Upper lobe of left lung (tissue), 6 donors: ENCODE measurements at regions not wholly inside any gene's neighbourhood (a gene's known extent, or its start where the extent isn't known, plus 50 kb on each side); places are given as distances from the start of the nearest gene placed in this dataset.

Experiments used
- ATAC-seq, 2 donors: fragments of 200-7000 bp; cut with Tn5 transposase; one replicate each; pipeline ENCODE4 v1.9.1; 2022; ENCODE audit warnings: mild to moderate bottlenecking in 2 of 2, moderate library complexity in 2 of 2; ENCODE audit not compliant: low FRiP score in 2 of 2
- DNase-seq, 2 donors: peaks; one replicate each; pipeline ENCODE4 v3.0.0-alpha.2; 2019 to 2020
- H3K27ac ChIP-seq, 4 donors: fragments of 200-600 bp; sonication (generic); one replicate each; pipeline ENCODE4 v1.5.1; 2016 to 2019
- H3K27me3 ChIP-seq, 4 donors: fragments of 200-600 bp; sonication (generic); one replicate each; pipeline ENCODE4 v1.5.1; 2017 to 2019
- H3K36me3 ChIP-seq, 4 donors: fragments of 200-600 bp; sonication (generic); one replicate each; pipeline ENCODE4 v1.5.1; 2016 to 2019
- H3K4me1 ChIP-seq, 4 donors: fragments of 200-600 bp; sonication (generic); one replicate each; pipeline ENCODE4 v1.5.1; 2018 to 2019
- H3K4me3 ChIP-seq, 4 donors: fragments of 200-600 bp; sonication (generic); one replicate each; pipeline ENCODE4 v1.5.1; 2017 to 2019; ENCODE audit warnings: mild to moderate bottlenecking in 2 of 4, moderate library complexity in 1 of 4
- H3K9me3 ChIP-seq, 4 donors: fragments of 200-600 bp; sonication (generic); one replicate each; pipeline ENCODE4 v1.5.1; 2018 to 2019
- CTCF ChIP-seq, 6 experiments: fragments of 450-650 bp in 4 of 6; fragments of 200-600 bp in 2 of 6; sonication (generic) in 2 of 6; IDR thresholded peaks; one replicate each; pipeline ENCODE4 v1.5.1; 2016 to 2019; ENCODE audit warnings: antibody characterized with exemption in 6 of 6
- EP300 ChIP-seq, 4 donors: sonication (generic); formaldehyde crosslinking; IDR thresholded peaks; one replicate each; pipeline ENCODE4 v1.5.1; 2017; ENCODE audit warnings: antibody characterized with exemption in 4 of 4, control low read depth in 2 of 4
- POLR2A ChIP-seq, 4 donors: fragments of 450-650 bp; IDR thresholded peaks; one replicate each; pipeline ENCODE4 v1.5.1; 2016 to 2017; ENCODE audit warnings: antibody characterized with exemption in 4 of 4, mild to moderate bottlenecking in 2 of 4
- POLR2AphosphoS5 ChIP-seq, 2 donors: sonication (generic); formaldehyde crosslinking; IDR thresholded peaks; one replicate each; pipeline ENCODE4 v1.5.1; 2017; ENCODE audit warnings: antibody characterized with exemption in 2 of 2
- WGBS, 2 donors: methylation state at CpG; one replicate each; pipeline ENCODE4 v1.1.5; 2017 to 2018; 5-methylcytosine and 5-hydroxymethylcytosine counted together
- donor health status: DM: no; HTN: no; CAD: no; lungs with moderate emphysema.
- donor health status: DM: no; HTN: yes; CAD: no; lungs with severe emphysema.

DNA sequence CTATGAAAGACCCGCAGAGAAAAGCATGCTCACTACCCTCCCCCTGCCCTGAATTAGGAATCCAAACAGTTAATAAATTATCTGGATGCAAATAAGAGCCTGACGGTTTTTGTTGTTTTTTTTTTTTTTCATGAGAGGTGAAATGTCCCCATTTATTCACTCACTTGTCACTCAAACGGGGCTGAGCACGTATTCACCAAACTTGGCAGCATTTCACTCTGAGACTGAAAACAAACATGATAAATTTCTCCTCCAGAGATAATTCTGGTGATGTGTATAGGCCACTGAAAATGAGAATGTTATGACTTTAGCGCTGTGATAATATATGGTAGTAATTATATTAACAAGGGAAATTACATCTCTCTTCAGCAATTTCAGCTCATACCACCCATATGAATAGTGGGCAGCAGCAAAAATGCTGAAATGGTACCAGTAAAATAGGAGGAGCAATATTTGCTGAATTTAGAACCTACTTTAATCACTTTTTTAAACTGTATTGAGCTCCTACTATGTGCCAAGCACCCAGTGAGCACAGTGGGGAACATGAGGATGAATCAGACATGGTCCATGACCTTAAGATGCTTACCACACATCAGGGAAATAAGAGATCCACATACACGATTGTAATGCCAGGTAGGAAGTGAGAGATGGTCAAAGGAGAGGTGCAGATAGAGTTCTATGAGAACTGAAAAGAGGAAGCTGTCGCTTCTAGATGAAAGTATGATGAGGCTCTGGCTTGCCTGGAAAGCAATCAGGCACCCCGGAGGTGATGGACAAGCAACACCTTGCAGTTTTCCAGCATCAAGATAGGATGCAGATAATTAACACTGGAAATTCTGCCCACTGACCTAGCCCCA is 286.5 kb upstream of the TMPO start:
- H3K9me3 ChIP-seq: no peaks in the 10 kb centered on the region
- WGBS, 2 donors: 47 to 49% methylated on average over 8 of the region's 8 CpGs
- DNase-seq: no peak
- H3K27ac ChIP-seq: no peak overlapping the region
- no peaks in the 10 kb centered on the region for H3K36me3 ChIP-seq
- no peaks in the 10 kb centered on the region for H3K27me3 ChIP-seq
- no peak for ATAC-seq
- TF ChIP-seq POLR2A (IDR thresholded peaks at IDR 0.05) (no peak), EP300 (IDR thresholded peaks at IDR 0.05) (no peak), CTCF (IDR thresholded peaks at IDR 0.05) (no peak), POLR2AphosphoS5 (IDR thresholded peaks at IDR 0.05) (no peak)
- no peaks in the 10 kb centered on the region for H3K4me1 ChIP-seq
- H3K4me3 ChIP-seq: no peak overlapping the region

DNA sequence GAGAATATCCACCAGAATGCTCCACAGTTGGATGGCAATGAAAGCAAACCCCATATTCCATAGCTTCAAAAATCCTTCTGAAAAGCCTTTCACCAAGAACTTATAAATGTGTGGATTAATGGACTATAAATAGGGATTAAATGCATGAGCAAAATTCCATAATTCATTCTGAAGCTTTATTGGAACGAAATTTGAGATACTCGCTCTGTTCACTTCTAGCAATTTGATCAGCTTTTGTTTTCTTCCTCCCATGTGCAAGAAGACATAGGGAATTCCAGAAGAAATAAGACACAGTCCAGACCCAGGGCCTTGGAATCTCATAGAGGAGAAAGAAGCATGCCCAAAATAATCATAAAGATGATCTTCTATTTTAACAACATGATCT is 285.9 kb upstream of the TMPO start:
- H3K9me3 ChIP-seq: no peaks in the 10 kb centered on the region
- H3K27me3 ChIP-seq: no peaks in the 10 kb centered on the region
- no peaks in the 10 kb centered on the region for H3K36me3 ChIP-seq
- DNase-seq (no peak), ATAC-seq (no peak)
- no peak overlapping the region for H3K4me3 ChIP-seq
- no peak overlapping the region for H3K27ac ChIP-seq
- TF ChIP-seq EP300 (IDR thresholded peaks at IDR 0.05) (no peak), POLR2AphosphoS5 (IDR thresholded peaks at IDR 0.05) (no peak), CTCF (IDR thresholded peaks at IDR 0.05) (no peak), POLR2A (IDR thresholded peaks at IDR 0.05) (no peak)
- no peaks in the 10 kb centered on the region for H3K4me1 ChIP-seq
- WGBS, 2 donors: 88 to 91% methylated on average over 2 of the region's 2 CpGs

GRCh38 chr12:98232753-98233390 is 282.5 kb upstream of the TMPO start:
- 73 to 80% methylated on average over 3 of the region's 3 CpGs for WGBS, 2 donors
- ATAC-seq (no peak), DNase-seq (no peak)
- H3K27ac ChIP-seq: no peak overlapping the region
- no peaks in the 10 kb centered on the region for H3K36me3 ChIP-seq
- no peaks in the 10 kb centered on the region for H3K9me3 ChIP-seq
- H3K4me3 ChIP-seq: no peak overlapping the region
- TF ChIP-seq POLR2AphosphoS5 (IDR thresholded peaks at IDR 0.05) (no peak), POLR2A (IDR thresholded peaks at IDR 0.05) (no peak), CTCF (IDR thresholded peaks at IDR 0.05) (no peak), EP300 (IDR thresholded peaks at IDR 0.05) (no peak)
- H3K27me3 ChIP-seq: no peaks in the 10 kb centered on the region
- no peaks in the 10 kb centered on the region for H3K4me1 ChIP-seq

GRCh38 chr12:98235301-98235700 is 280.1 kb upstream of the TMPO start:
- 78 to 93% methylated on average over 2 of the region's 2 CpGs for WGBS, 2 donors
- no peaks in the 10 kb centered on the region for H3K36me3 ChIP-seq
- H3K4me3 ChIP-seq: no peak overlapping the region
- ATAC-seq (no peak), DNase-seq (no peak)
- H3K4me1 ChIP-seq: no peaks in the 10 kb centered on the region
- H3K9me3 ChIP-seq: no peaks in the 10 kb centered on the region
- no peaks in the 10 kb centered on the region for H3K27me3 ChIP-seq
- H3K27ac ChIP-seq: no peak overlapping the region
- TF ChIP-seq CTCF (IDR thresholded peaks at IDR 0.05) (no peak), EP300 (IDR thresholded peaks at IDR 0.05) (no peak), POLR2AphosphoS5 (IDR thresholded peaks at IDR 0.05) (no peak), POLR2A (IDR thresholded peaks at IDR 0.05) (no peak)
